HG02884 (cell line): ENCODE measurements at regions not wholly inside any gene's neighbourhood (a gene's known extent, or its start where the extent isn't known, plus 50 kb on each side); places are given as distances from the start of the nearest gene placed in this dataset.
"Not testable (repeated sequence)": the region's sequence is repeated elsewhere in the genome, so short reads cannot be mapped to it uniquely, and the experiment has no call there.

Experiments
- ATAC-seq: cut with Tn5 transposase; IDR thresholded peaks from one replicate; pipeline ENCODE4 v1.9.1; 2021; ENCODE audit warnings: mild to moderate bottlenecking, moderate library complexity; ENCODE audit not compliant: unreplicated experiment

DNA sequence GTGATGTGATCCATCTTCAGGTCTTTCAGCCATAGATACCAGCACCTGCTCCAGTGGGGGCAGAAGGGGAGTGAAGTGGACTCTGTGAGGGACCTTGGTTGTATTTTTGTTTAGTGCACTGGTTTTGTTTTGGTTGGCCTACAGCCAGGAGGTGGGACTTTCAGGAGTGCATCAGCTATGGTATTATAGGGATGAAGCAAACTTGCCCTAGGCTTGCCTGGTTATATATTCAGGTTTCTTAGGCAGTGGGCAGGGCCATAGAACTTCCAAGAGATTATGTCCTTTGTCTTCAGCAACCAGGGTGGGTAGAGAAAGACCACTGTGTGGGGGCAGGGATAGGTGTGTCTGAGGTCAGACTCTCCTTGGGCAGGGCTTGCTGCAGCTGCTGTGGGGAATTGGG lies 337.3 kb upstream of the SGO1 start:
- ATAC-seq, result no peak

DNA sequence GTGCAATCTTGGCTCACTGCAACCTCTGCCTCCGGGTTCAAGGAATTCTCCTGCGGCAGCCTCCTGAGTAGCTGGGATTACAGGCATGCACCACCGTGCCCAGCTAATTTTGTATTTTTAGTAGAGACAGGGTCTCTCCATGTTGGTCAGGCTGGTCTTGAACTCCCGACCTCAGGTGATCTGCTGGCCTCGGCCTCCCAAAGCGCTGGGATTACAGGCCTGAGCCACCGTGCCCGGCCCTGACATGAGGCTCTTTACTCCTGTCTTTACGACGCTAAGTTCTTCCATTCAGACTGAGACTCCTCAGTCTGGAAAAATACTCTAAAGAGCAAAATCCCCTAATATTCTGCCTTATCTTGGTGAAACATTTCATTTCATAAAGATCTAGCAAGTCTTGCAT lies 331.3 kb upstream of the SGO1 start:
- not testable (repeated sequence) for ATAC-seq

DNA sequence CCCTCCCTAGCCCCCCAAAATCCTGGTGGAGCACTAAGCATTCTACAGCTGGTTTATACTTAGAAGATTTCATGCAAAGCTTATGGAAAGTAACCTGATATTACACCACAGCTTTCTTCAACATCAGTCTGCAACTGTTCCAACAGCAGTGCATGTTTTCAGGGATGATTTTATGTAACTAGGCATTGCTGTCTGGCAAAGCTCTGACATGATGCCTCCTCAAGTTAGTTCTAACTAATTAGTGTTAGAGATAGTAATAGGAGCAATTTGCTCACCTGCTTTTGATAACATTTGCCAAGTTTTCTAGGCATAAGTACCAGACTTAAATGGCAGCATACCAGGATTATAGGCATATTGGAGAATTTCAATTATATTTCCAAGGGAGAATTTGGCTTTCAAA lies 330.3 kb upstream of the SGO1 start:
- no peak for ATAC-seq

DNA sequence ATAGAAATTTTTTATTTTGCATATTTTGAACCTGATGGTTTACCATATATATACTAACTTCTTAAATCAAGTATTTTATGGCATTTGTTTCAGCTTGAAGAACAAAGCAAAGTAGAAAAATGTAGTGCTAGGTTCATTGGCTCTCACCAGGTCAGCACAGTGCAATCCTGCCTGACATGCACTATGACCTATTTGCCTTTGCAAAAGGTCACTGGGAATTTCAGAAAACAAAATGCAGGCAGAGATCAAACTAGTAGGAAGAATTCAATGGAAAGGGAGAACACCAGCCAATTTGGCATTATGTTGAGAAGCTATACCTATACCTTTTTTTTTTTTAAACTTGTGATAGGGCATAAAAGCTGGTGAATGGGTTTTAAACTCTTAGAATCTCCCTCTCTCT lies 329.8 kb upstream of the SGO1 start:
- no peak for ATAC-seq

DNA sequence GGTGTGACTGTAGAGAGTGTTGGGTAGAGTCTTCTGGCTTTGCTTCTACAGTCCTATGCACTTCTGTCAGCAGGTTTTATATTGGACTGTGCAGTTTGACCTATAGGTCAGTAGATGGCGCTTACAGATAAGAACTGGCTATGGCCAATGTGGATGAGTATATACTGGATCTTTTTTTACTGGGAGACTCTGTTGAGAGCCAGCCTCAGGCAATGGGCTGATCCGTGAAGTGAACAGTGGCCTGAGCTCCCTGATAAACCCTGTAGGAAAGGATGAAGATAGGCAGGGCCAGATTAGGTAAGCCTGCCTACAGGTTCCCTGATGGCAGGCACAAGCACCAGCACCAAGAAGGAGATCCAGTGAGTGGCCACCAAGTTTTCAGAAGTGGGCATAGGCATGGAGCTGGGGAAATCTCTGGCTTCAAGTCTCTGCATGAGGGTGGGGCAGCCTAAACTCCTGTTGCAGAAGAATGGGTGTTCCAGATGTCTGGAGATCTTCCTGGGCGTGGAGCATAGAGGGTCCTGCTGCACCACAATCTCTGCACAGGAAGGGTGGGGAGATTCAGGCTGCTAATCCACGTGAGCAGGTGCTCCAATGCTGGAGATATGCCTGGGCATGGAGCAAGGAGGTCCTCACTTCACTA lies 326.0 kb upstream of the SGO1 start:
- peak; percentile 94 for ATAC-seq

DNA sequence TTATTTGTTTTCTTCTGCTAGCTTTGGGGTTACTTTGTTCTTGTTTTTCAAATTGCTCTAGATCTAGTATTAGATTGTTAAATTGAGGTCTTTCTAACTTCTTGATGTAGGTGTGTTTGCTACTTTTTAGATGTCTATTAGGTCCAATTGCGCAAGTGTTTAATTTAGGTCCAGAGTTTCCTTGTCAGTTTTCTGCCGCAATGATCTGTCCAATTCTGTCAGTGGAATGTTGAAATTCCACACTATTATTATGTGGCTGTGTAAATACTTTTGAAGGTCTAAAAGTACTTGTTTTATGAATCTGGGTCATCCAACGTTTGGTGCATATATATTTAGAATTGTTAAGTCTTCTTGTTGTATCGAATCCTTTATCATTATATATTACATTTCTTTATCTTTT lies 324.4 kb upstream of the SGO1 start:
- ATAC-seq, result no peak

DNA sequence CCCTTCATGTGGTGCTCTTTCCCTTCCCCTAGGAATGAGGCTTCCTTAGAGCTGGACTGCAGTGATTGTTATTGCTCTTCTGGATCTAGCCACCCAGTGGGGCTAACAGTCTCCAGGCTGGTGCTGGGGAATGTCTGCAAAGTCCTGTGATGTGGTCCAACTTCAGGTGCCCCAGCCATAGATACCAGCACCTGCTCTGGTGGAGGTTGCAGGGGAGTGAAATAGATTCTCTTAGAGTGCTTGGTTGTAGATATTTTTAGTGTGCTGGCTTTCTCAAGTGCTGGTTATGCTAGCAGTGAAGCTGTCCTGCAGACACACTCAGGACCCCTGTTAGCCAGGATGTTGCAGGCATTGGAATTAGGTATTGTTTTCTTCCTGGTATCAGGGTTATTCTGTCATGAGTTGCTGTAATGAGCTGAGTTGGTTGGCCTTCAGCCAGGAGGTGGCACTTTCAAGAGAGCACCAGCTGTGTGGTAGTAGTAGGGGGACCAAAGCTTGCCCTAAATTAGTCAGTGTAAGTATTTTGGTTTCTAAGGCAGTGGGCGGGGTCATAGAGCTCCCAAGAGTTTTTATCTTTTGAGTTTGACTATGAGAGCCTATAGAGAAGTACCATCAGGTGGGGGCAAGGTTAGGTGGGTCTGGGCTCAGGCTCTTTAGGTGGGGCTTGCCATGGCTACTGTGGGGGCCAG lies 317.5 kb upstream of the SGO1 start:
- no peak for ATAC-seq

DNA sequence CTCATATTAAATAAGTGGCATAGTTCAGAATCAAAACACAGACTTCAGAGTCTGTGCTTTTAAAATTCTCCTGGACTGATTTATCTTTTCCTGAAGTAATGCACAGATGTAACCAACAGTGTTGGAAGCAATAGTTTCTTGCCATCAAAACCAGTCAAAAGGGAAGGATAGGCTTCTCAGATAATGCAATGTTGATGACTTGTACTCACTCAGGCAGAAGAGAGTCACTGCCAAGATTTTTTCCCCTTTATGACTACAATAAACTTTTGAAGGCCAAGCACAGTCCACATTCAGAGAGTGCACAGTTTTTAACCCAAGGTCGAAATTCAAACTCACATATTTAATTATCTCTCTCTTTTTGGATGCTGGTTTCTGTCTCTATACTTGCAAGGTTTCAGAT lies 305.0 kb upstream of the SGO1 start:
- ATAC-seq, result no peak

DNA sequence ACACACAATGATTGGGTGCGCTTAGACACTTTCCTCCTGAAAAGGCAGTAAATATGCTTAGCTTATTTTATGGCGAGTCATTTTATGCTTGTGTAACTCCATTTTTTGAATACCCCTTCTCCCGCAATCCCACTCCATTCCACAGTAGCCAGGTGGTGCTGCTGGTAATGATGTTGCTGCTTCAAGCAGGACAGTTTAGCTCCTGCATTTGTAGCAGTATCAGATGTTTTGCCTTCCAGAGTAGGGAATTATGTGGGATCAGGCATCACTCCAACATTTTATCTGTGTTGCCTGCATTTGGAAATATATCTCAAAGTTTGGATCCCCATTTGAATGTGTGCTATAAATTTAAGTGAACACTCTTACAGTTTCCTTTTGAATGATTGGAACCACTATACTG lies 302.1 kb upstream of the SGO1 start:
- ATAC-seq, result no peak

DNA sequence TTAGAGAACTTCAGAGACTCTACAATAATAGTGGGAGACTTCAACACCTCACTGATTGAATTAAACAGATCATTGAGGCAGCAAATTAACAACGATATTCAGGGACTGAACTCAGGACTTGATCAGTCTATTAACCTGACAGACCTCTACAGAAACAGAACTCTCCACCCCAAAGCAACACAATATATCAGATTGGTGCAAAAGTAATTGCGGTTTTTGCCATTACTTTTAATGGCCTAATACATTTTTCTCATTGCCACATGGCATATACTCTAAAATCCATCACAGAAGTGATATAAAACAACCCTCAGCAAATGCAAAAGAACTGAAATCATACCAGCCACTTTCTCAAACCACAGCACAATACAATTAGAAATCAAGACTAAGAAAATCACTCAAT lies 298.1 kb upstream of the SGO1 start:
- no peak for ATAC-seq

DNA sequence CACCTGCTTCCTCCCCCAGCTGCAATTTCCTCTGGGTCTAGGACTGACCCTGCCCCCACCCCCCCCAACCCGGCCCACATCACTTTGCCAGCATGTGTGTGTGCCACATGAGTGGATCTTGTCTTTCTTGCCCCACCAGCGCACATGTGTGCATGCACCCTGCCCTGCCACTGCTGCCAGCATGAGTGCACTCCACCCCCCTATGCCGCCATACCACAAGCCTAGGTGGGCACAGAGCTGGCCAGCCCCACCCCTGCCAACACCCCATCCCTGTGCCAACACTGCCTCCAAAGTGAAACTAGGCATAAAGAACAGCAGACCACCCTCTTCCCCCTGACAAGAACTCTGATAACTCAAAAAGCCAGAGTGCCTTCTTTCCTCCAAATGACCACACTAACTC lies 296.3 kb upstream of the SGO1 start:
- ATAC-seq, result no peak

DNA sequence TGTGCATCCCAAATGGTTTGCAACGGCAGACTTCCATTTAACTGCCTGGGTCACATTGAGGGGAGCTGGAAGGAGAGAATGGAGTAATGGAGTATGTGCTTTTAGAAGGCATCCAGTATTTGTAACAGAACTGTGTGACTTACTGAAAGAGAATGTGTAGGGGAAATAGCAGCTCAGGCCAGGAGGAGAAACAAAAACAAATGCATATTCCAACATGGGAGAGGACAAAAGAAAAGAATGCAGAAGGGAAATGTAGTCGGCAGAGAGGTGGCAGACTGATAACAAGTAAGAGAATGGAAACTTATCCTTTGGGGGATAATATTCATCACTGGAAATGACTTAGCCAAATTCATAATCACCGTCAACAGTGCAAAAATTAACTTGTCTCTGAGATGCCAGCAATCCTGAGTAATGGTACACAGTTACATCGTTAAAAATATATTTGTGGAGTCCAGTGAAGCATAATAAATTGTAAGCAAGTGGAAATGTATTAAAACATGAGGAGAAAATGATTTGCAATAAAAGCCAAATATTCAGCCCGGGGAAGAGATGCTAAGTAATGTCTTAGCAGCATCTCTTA lies 294.9 kb upstream of the SGO1 start:
- no peak for ATAC-seq

DNA sequence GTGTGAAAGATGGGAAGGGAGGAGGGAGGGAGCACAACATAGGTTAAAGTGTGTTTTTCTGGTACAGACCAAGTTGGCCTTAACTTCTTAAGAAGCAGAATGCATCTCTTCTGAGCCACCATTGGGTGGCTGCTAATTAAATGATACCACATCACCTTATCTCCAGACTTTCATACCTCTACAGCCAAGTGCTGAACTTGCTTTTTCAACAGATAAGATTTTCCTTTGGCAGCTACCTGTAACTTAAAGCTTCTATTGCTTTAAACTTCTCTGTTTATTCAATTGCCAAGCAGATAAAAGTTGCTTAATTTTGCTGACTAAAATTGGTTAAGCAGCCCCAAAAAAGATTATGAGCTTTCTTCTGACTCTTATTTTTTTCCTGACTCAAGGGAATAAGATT lies 292.4 kb upstream of the SGO1 start:
- no peak for ATAC-seq

DNA sequence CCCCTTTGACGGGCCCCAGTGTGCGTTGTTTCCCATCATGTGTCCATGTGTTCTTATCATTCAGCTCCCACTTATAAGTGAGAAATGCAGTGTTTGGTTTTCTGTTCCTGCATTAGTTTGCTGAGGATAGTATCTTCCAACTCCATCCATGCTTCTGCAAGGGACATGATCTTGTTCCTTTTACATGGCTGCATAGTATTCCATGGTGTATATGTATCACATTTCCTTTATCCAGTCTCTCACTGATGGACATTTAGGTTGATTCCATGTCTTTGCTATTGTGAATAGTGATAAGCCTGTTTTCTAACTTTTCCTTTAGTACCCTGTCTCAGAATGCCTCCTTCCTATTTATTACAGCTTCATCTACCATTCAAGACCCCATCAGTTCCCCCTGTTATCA lies 278.2 kb upstream of the SGO1 start:
- not testable (repeated sequence) for ATAC-seq

DNA sequence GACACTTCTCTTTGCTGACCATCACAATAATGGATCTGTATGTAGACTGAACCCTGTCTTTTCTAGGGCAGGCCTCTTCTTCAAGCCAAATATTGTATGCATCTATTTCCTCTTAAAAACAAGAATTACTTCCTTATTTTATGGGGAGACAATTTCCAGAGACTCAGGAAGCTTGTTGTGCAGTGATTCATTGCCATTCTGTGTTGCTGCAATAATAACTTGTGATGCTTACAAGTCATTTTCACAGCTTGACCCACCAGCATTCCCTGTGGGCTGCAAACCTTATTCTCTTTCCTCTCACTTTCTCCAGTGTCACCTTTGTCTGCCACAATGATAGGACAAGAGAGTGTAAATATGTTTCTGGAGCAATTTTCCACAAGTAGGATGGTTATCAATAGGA lies 276.7 kb upstream of the SGO1 start:
- no peak for ATAC-seq

DNA sequence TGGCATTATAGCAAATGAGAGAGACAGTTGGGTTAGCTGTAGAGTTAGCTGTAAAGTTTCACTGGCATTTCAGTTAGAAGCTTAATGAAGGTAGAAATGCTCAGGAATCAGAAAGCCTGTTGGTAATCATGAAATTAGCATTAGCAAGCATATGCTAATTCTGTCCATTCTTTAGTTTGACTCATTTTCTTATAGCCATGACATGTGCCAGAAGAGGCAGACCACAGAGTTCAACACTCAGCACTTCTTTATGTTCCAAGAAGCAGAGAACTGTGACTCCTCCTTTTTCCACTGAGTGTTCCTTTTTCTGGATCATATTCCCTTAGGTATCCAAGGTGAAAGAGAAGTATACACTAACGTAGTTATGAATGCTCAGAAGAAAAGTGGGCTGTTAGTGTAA lies 276.2 kb upstream of the SGO1 start:
- no peak for ATAC-seq

DNA sequence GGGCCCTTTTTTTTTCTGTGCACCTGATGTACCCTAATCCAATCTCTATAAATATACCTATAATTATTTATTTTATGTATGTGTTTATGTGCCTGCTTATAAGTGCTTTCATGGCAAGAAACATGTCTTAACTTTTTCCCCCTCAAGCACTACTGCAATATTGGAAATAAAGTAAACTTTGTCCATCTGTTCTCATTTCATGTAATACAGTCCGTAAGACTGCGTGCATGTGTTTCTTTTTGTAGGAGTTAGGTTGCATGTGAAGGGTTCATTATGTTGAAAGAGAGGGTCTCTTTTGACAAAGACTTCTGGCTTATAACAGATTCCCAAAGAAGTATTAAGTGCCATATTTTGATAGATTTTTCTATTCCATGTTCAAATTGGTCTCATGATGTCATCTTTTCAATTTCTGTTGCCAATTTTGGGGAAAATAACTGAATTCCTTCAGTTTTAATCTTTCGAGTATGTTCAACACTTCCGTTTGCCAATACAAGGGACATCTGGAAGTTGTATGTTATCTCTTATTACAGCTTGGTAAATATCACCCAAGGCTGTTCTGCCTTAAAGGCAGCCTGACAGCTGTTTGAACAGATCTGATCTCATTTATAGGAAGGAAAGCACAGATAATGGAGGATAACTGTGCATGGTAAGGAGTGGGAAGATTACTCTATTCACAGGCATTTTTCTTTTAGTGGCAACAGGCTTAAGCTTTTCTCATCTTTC lies 273.1 kb upstream of the SGO1 start:
- ATAC-seq, result no peak

DNA sequence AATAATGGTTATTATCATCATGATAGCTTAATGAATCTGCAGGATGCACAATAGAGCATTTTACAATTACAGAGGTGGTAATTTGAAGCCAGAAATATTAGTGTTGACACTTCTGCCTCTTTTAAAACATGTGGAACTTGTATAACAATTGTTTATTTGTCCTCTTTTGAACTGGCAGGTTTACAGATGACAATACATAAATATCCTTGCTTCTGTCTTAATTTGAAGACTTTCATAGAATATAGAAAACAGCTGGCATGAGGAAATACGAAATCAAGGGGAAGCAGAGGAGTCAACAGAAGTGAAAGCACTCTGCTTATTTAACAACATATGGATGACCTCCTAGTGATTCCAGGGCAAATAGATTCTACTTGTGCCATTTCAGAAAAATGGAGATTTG lies 270.5 kb upstream of the SGO1 start:
- ATAC-seq, result no peak

DNA sequence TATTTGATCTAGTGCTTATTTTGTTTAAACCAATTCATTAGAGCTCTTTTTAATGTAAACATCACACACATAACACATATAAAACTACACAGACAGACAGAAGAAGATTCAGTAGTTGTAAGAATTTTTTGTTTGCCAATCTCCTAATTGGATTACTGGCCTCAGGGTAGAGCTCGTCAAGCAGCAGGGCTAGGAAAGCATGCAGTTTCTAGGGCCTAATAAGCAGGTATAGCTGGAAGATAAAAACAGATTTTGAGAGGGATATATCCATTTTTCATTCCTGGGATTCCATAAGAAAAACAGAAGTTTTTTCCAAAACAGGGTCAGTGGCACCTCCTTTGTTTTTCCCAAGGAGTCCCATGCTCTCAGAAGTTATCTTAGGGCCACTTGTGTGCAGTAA lies 265.2 kb upstream of the SGO1 start:
- ATAC-seq, result no peak

DNA sequence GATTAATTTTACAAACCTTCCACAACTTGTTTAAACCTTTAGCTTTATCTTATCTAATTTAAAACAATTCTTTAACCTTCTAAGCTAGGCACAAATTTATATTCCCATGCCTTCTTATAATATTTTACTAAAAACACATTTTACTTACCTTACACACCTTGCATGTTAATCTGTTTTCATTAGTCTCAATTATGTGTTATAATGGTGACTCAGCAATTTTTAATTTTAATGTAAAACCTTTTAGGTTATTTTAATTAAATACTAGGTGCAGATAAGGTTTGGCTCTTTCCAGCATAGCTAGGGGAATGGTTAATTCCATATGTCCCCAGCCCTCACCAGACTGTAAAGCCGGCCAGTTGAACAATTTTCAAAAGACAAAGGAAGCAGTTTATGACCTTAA lies 264.6 kb upstream of the SGO1 start:
- ATAC-seq, result no peak

DNA sequence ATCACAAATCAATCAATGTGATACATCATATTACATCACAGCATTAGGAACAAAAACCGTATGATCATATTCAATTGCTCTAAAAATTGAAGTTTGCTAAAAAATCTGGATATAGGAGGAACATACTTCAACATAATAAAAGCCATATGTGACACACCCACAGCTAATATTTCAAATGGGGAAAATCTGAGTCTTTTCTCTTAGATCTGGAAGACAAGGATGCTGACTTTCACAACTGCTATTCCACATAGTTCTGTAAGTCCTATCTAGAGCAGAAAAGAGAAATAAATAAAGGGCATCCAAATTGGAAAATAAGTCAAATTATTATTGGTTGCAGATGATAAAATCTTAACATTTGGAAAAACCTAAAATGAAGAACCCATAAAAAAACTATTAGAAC lies 256.8 kb upstream of the SGO1 start:
- ATAC-seq, result no peak

DNA sequence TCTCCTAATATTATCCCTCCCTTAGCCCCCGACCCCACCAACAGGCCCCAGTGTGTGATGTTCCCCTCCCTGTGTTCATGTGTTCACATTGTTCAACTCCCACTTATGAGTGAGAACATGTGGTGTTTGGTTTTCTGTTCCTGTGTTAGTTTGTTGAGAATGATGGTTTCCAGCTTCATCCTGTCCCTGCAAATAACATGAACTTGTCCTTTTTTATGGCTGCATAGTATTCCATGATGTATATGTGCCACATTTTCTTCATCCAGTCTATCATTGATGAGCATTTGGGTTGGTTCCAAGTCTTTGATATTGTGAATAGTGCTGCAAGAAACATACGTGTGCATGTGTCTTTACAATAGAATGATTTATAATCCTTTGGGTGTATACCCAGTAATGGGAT lies 241.3 kb upstream of the SGO1 start:
- ATAC-seq, result not testable (repeated sequence)
